Umbilical cord (tissue), 1 donor: ENCODE measurements at regions not wholly inside any gene's neighbourhood (a gene's known extent, or its start where the extent isn't known, plus 50 kb on each side); places are given as distances from the start of the nearest gene placed in this dataset.
"Not testable (repeated sequence)": the region's sequence is repeated elsewhere in the genome, so short reads cannot be mapped to it uniquely, and the experiment has no call there.

Source experiments
- DNase-seq: peaks from one replicate; pipeline ENCODE4 v3.0.0-alpha.2; 2015; ENCODE audit warnings: low spot score

DNA sequence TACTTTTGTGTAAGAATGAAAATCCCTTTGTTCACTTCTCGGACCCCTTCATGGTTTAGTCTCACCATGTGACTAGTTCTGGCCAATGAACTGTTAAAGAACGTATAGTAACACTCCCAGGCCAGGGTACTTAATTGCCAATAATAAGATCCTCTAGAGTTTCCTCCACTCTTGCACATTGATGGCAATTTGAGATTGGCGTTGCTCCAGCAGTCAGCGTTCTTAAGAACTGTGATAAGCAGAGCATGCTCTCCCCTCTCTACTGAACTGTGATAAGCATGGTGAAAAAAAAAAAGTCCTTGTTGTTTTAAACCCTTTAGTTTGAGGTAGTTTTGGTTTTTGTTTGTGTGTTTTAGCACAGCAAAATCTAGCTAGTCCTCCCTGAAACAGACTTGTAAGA, 854.5 kb downstream of the SLC6A15 start:
- no peak for DNase-seq

DNA sequence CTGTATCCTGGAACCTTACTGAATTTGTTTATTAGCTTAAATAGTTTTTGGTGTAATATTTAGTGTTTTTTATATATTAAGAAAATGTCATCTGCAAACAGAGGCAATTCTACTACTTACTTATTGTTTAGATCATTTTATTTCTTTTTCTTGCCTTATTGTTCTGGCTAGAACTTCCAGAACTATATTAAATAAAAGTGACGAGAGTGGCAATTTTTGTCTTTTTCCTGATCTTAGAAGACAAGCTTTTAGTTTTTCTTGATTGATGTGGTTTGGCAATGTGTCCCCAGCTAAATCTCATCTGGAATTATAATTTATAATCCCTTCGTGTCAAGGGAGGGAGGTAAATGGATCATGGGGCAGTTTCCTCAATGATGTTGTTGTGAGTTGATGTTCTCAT, 857.8 kb downstream of the SLC6A15 start:
- DNase-seq, result no peak

DNA sequence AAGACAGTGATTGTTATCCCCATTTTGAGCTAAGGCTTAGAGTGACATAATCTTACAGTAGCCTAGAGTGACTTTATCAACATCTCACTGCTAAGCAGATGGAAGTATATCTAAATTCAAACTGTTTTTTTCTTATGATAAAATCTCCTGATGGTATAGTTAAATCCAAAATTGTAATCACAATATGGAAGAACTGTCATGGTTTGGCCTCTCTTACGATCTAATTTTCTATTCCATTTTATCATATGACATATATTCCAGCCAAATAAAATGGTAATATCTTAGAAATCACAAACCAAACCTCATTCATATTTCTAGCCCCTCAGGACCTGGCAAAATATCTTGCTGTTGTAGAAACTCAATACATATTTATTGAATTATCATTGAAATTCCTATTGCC, 864.7 kb downstream of the SLC6A15 start:
- no peak for DNase-seq

DNA sequence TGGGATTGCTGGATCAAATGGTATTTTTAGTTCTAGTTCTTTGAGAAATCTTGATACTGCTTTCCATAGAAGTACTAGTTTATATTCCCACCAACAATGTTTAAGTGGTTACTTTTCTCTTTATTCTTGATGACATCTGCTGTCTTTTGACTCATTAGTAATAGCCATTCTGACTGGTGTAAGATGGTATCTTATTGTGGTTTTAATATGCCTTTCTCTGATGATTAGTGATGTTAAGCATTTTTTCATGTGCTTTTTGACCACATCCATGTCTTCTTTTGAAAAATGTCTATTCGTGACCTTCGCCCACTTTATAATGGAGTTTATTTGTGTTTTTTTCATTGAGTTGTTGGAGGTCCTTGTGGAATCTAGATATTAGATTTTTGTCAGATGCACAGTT, 865.7 kb downstream of the SLC6A15 start:
- DNase-seq, result no peak

DNA sequence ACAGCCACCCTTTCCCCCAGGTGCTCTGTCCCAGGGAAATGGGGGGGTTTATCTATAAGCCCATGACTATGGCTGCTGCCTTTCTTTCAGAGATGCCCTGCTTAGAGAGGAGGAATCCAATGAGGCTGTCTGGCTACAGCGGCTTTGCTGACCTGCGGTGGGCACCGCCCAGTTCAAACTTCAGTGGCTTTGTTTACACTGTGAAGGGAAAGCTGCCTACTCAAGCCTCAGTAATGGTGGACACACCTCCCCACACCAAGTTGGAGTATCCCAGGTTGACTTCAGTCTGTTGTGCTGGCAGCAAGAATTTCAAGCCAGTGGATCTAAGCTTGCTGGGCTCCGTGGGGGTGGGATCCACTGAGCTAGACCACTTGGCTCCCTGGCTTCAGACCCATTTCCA, 869.2 kb downstream of the SLC6A15 start:
- DNase-seq, result no peak

DNA sequence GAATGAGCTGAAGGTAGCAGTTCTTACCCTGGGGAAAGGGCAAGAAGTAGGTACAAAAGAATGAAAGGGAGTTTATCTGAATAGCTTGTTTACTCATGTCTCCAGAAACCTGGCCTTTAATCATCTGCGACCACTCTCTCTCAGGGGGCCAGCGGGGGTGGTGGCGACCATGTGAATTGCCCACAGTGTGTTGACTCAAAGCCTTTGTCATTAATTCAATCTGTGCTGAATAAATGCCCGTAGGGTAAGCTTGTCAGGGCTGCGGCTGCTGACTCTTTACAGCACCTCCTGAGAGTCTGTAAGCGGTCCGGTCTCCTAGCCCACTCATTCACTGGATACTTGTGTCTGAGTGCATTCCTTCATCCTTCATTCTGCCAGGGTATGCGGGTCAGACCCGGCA, 874.4 kb downstream of the SLC6A15 start:
- no peak for DNase-seq

DNA sequence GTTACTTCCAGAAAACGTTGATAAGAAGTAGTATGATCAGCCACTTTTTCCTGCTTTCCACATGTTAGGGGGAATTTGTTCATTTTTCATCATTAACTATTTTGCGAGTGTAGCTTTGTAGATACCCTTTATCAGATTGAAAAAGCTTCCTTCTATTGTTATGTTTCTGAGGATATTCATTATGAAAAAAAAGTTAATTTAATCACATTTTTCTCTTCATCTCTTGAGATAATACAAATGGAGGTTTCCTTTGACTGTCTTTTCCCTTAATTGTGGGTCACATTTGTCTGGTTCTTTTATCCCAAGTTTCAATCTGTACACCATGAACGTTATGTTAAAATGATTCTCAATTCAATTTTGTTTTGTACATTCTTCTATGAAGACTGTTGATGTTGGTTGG, 875.7 kb downstream of the SLC6A15 start:
- no peak for DNase-seq

DNA sequence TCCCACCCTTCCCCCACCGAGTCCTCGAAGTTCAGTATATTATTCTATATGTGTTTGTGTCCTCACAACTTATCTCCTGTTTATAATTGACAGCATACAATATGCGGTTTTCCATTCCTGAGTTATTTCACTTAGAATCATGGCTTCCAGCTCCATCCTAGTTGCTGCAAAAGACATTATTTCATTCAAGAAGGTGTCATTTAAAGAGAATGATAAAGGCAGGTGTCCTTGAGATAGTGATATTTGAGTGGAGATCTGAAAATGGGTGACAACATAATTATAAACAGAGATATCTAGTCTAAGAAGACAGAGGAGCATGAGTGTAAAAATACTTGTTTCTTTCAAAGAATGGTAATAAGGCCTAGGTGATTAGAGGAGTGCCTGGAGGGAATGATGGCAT, 876.8 kb downstream of the SLC6A15 start:
- no peak for DNase-seq

DNA sequence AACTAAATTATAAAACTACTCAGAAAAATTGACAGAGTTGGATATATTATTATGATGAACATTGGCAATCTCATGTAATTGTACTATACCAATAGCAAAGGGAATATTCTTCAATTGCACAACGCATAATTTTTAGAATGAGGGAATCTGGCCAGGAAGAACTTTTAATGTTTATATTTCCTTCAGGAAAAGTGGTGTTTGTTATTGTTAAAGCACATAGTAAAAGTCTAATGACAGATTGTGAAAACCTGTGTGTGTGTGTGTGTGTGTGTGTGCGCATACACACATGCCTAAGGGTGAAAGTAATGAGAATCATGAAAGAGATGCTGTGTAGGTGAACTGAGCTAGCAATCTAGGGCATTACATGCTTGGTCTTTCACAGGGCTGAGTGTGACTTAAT, 877.7 kb downstream of the SLC6A15 start:
- DNase-seq, result no peak

DNA sequence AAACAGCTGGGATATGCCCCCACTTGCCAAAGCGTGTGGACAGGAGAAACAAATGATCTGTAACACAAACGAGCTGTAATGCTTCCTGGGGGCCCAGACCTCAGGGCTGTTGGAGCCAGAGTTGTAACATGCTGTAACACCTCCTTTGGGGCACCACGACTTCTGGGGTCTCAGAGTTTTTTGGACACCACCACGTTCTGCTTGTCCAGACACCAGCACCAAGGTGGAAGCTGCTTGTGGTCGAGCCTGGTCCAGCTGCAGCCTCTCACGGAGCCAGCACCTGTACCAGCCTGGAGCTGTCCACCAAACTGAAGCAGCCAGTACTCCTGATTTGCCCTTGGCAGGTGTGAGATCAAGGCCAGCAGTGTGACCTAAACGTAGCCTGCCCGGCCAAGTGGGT, 879.4 kb downstream of the SLC6A15 start:
- no peak for DNase-seq

DNA sequence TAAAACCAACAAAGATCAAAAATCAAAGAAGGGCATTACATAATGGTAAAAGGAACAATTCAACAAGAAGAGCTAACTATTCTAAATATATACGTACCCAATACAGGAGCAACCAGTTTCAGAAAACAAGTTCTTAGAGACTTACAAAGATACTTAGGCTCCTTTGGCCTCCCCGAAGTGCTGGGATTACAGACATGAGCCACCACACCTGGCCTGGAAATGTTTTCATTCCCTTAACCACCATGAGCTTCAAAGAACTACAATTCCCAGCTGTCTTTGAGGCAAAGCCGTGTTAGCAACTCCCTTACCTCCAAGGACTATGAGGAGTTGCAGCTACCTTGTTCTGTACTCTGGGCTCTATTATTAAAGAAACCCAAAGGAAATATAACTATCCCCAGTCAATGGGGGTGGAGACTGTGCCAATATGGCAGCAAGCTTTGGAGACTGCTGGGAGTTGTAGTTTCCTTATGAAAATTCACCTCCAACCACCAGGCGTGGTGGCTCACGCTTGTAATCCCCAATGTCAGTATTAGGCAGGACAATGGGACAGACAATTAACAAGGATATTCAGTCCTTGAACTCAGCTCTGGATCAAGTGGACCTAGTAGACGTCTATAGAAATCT, 893.9 kb downstream of the SLC6A15 start:
- not testable (repeated sequence) for DNase-seq

DNA sequence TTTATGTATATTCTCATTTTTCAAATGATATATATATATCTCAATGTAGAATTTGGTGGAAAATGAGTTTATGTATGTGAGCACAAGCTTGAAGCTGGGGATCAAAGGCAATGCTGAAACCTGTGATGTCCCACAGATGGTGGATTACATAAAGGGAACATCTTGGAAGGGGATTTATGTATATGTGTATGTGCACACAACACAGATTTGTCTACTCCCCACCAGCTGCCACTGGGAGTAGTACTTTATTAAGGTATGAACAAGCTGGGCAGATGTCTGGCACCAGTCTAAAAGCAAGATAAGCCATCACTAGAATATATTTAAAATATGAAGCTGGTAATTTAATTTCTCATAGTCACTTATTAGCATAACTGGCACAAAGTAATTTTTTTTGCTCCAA, 895.6 kb downstream of the SLC6A15 start:
- peak; percentile 0 for DNase-seq

DNA sequence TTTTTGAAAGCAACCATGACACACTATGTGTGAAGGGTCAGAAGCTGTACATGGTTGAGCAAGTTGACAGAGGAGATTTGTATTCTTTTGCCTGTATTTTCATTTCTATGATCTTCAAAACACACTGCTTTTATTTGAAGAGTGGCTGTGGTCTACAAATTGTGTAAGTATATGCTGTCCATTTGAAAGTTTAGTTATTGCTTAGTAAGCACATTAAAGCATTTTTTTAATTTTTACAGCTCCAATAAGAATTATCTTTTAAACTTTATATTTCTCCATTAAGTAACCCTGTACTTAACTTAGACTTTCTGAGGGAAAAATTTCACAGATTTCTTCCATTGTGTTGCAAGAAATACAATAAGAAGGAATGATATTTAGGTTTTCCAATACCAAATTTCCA, 915.2 kb downstream of the SLC6A15 start:
- no peak for DNase-seq

DNA sequence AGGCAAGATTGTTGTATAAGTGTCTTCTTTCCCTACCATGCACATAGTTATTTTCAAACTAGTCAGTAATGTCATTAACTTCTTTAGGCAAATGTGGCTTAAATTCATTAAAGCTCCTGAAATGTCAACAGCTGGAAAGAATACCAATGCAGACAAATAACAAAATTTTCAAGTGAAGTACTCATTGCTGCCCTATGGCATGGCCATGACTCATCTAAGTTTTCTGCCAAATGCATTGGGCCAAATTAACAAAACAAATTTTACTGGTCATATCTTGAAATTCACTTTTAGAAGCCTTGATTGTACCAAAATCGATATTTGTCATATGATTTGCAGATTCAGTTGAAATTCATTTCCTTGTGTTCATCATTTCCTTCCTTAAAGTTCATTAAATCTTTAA, 915.9 kb downstream of the SLC6A15 start:
- DNase-seq, result no peak

DNA sequence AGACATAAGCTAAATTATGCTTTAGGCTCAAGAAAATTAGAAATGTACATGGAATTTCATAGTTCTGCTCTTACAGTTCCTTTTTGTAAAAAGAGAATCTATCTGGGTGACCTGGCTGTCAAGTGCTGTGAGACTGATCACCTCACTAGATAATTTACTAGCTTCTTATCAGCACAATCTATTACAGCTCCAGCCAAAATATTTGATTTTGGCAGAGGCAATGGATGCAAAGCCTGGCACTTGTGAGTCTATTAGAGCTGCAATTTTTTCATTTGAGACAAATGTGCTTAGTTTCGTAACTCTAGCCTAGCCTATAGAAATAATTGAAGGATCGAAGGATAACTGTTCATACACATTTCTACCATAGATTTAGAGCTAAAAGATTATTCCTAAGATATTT, 927.5 kb downstream of the SLC6A15 start:
- peak; percentile 24 for DNase-seq

DNA sequence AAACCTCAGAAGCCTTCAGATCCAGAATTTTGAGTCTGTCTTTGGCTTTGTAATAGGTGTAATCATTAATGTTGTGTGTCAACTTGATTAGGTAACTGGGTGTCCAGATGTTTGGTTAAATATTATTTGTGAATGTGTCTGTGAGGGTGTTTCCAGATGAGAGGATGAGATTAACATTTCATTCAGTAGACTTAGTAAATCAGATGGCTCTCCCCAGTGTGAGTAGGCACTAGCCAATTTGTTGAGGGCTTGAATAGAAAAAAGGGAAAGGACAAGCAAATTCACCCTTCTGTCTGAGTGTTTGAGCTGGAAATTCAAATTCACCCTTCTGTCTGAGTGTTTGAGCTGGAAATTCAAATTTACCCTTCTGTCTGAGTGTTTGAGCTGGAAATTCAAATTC, 932.2 kb downstream of the SLC6A15 start:
- DNase-seq, result no peak

DNA sequence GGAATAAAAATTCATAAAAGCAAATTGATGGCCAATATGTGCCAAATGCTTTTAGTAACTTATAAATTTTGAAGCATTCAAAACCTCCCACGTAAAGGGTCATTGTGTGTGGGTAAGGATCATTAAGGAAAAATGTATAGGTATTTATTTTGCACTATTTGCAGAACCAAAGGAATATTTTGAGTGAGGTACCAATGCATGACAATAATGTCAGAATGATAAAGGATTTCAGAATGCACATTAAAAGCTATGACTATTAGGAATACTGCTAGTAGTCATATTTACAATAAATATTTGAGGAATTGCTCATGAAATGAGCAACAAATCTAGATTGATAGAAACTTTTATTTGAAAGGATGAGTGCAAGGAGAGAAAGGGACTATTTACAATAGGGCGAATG, 932.8 kb downstream of the SLC6A15 start:
- DNase-seq, result no peak

DNA sequence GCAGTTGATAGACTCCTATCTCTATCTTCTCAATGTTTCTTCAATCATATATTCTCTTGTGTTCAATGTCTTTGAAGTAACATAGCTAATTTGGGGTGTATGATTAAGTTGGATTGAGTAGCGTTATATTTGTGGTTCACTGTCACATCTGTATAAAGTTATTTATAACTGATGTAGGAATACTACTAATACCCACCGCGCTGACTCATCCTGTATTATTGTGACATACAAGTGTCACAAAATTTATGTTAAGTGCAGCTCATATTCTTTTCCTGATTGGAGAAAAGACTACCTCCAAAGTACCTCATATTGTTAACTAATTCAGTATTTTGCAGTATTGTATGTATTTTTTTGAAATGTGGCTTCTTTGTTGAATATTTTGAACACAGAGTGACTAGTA, 940.8 kb downstream of the SLC6A15 start:
- no peak for DNase-seq

DNA sequence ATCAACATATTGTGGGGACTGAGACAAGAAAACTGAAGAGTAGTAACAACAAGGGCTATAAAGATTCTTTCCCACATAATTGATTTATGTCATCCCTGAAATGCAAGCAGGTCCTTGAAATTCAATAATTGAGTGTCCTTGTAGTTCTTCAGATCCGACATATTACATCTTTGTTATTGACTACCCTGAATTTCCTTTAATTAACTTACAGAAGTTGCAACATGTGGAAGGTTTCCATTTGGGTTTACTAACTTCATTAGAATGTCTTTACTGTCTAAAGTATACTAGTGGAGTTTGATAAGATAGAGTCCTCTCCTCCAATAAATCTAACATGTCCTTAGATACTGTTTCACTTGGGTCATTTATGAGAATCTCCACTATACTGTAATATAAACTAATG, 951.8 kb downstream of the SLC6A15 start:
- no peak for DNase-seq

DNA sequence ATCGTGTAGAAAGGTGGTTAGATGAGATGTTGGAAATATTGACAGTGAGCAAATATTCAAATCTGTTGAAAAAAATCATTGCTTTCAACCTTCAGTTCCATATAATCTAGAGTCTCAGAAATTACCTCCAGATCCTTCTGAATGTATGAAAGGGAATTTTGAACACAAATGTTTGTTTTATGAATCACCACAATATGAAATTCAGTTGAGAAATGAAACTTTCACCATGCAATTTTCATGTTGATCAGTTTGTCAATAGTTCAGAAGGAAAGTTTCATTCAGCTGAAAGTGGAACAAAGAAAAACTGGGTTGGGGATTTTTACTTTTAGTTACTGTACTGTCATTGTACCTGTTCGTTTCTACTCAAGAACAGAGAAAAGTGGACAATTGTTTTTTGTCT, 953.6 kb downstream of the SLC6A15 start:
- DNase-seq, result no peak

DNA sequence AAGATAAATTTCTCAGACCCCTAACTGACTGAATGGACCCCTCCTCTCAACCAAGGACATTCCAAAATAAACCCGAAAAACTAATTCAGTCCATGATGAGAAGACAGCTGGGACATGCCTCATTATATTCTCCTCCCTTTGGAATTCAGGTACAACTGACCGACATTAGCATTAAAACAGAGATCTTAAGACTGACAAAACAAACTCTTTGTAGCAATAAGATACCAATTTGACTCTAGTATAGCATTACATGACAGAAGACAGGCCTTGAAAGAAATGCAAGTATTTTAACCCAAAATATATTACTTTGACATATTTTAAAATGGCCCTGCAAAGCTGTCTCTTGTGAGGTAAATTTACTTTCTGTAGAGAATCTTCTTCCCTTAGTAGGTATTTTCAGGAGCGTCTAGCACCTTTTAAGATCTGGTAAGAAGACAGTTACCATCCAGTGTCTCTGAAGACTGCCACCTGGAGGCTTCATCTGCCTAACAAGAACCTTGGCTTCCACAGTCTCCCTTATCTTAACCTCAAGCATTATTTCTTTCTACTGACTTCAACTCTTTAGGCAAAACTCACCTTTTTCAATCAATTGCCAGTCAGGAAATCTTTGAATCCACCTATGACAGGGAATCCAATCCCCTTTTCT, 957.5 kb downstream of the SLC6A15 start:
- peak; percentile 8 for DNase-seq

DNA sequence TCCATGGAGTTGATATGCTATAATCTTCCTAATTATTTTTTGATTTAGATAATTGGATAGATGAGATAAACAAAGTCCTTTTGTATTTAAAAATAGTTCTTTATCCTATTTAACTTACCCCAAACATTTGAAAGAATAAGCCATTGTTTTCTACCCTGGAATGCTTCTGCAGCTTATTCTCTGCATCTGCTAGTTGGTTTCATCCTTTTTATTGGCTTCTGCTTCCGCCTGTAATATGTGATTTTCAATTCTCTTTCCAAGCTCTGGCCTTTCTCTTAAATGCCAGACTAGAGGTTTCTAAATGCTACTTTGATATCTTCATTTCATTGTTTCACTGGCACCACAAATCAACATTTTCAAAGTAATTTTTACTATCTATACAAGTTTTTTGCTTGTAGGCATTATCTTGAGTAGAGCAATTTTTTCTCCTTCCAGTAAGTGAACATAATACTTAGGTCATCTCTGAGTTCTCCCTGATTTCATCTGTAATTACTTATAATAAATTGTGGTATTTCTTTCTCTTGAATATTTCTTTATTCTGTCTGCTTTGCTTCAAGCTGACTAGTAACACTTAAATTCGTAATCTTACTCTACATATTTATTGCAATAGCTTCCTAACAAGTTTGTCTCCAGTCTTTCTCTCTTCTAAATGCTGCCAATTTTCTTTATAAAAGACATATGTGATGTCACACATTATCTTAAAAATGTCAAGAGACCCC, 958.4 kb downstream of the SLC6A15 start:
- peak; percentile 80 for DNase-seq

DNA sequence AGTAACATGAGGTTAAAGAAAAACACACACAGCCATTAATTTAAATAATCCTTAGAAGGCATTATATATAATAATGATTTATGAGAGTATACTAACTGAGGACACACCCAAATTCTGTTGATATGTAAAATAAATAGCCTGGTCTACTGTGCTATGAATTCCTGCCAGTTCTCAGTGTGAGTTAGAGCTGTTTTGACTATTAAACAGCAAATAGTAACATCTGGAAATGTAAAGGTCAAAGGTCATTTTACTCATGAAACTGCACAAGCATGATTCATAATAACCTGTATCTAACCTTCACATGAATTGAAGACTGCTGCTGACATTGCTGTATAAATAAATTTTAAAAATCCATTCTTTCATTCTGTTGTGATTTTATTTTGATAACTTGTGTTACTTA, 966.7 kb downstream of the SLC6A15 start:
- DNase-seq, result peak; percentile 36
